Mucosa of descending colon (tissue), 3 donors: ENCODE measurements at regions not wholly inside any gene's neighbourhood (a gene's known extent, or its start where the extent isn't known, plus 50 kb on each side); places are given as distances from the start of the nearest gene placed in this dataset.

Source experiments
- ATAC-seq: fragments of 200-7000 bp; cut with Tn5 transposase; one replicate; pipeline ENCODE4 v1.9.1; 2020; ENCODE audit warnings: mild to moderate bottlenecking, moderate library complexity
- DNase-seq, 3 donors: peaks; one replicate each; pipeline ENCODE4 v3.0.0-alpha.2; 2020
- H3K36me3 ChIP-seq: fragments of 200-600 bp; one replicate; pipeline ENCODE4 v1.8.0; 2021; ENCODE audit warnings: low read depth, mild to moderate bottlenecking
- H3K4me1 ChIP-seq: fragments of 200-600 bp; one replicate; pipeline ENCODE4 v1.8.0; 2021; ENCODE audit warnings: low read depth, mild to moderate bottlenecking
- H3K4me3 ChIP-seq: fragments of 200-600 bp; one replicate; pipeline ENCODE4 v1.8.0; 2021; ENCODE audit warnings: mild to moderate bottlenecking
- H3K9me3 ChIP-seq: fragments of 200-600 bp; one replicate; pipeline ENCODE4 v1.8.0; 2021; ENCODE audit warnings: mild to moderate bottlenecking
- intact Hi-C, 2 donors: fragments of 100-400 bp; cut with DNase I in 1 of 2; cut with micrococcal nuclease in 1 of 2; formaldehyde crosslinking; loops; one replicate each; pipeline versions ENCODE4 v1.11.0 to v1.11.1; 2022; cut with DNase I, micrococcal nuclease
- TF ChIP-seq, protein P1 (sequence below): fragments of 200-600 bp; IDR thresholded peaks from one replicate; pipeline ENCODE4 v1.8.0; 2022; ENCODE audit warnings: antibody characterized with exemption, mild to moderate bottlenecking
- donor health status: DM: no; HTN: no; CAD: no; lungs with moderate emphysema.
- donor health status: DM: no; HTN: no; CAD: no.
- donor health status: DM: no; HTN: yes; CAD: no.

DNA sequence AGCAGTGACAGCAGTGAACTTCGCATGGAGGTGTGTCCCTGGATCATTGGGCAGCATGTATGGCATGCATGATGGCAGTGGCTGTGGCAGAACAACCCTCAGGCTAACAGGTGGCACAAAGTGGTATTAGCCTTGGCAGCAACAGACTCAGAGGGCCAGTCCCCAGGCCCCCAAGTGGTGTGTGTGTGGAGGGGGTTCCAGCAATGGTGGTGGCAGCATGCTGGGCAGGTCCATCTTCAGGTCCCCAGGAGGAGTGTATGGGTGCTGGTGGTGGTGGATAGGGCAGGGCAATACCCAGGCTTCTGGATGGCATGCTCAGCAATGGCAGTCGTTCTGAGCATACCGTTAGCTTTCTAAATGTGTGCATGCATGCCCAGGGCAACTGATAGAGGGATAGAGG lies 923.7 kb downstream of the PDHA2 start:
- intact Hi-C loops = no loop called here
- TF ChIP-seq, protein P1, sequence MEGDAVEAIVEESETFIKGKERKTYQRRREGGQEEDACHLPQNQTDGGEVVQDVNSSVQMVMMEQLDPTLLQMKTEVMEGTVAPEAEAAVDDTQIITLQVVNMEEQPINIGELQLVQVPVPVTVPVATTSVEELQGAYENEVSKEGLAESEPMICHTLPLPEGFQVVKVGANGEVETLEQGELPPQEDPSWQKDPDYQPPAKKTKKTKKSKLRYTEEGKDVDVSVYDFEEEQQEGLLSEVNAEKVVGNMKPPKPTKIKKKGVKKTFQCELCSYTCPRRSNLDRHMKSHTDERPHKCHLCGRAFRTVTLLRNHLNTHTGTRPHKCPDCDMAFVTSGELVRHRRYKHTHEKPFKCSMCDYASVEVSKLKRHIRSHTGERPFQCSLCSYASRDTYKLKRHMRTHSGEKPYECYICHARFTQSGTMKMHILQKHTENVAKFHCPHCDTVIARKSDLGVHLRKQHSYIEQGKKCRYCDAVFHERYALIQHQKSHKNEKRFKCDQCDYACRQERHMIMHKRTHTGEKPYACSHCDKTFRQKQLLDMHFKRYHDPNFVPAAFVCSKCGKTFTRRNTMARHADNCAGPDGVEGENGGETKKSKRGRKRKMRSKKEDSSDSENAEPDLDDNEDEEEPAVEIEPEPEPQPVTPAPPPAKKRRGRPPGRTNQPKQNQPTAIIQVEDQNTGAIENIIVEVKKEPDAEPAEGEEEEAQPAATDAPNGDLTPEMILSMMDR = no peak
- H3K4me1 ChIP-seq = no peaks in the 10 kb centered on the region

DNA sequence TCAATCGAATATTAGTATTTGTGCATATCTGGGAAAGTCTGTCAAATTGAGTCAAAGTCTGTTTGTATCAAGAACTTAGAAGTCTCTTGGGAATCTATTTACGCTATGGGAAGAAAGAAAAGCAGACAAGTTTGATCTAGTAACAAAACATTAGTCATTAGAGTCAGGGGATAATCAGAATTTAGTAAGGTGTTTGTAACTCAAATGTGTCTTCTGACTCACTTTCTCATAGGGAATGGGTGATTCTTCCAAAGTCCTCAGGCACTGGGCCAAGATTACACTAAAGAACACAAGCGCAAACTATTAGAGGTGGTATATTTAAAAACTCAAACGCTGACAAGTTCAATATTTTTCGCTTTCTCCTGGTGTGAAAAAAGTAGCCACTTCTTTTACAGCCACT lies 926.5 kb downstream of the PDHA2 start:
- TF ChIP-seq, protein P1 = no peak
- no peaks in the 10 kb centered on the region for H3K4me1 ChIP-seq
- H3K36me3 ChIP-seq = no peaks in the 10 kb centered on the region
- H3K4me3 ChIP-seq = no peak overlapping the region
- intact Hi-C loops = no loop called here
- ATAC-seq (no peak), DNase-seq (no peak)
- no peaks in the 10 kb centered on the region for H3K9me3 ChIP-seq

More for the DNA sequence above, 923.7 kb downstream of the PDHA2 start:
- no peak for ATAC-seq
- H3K4me3 ChIP-seq = no peak overlapping the region
- DNase-seq = no peak
- H3K9me3 ChIP-seq = no peaks in the 10 kb centered on the region
- no peaks in the 10 kb centered on the region for H3K36me3 ChIP-seq

DNA sequence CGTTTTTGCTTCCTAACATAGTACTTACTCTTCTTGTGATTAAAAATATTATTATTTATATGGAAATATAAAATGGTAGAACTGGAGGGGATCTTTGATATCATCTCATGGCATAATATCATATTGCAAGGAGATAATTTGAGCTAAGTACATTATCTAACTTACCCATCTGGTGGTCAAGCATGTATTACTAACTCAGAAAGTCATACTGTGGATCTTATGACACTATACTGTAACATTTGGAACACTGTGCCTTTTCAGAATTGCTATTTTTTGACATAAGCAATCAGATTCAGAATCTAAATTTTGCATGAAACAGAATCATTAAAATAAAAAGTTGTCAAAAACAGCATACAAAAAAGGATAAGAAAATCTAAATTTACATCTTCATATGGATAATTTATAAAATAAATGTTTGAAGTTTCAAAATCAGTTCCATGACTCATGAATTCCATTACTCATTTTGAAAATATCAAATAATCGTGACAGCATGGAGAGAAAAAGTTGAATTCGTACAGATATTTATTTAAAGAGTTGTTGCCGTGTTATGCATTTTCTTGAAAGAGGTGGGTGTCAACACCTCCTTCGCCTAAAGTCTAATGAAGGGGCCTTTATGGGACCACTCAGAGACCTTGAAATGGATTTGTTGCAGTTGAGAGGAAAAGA lies 928.1 kb downstream of the PDHA2 start:
- intact Hi-C loops = no loop called here
- Histone ChIP-seq H3K4me3 (no peak overlapping the region), H3K36me3 (no peaks in the 10 kb centered on the region), H3K9me3 (no peaks in the 10 kb centered on the region), H3K4me1 (no peaks in the 10 kb centered on the region)
- TF ChIP-seq, protein P1 = no peak
- no peak for DNase-seq
- no peak for ATAC-seq

DNA sequence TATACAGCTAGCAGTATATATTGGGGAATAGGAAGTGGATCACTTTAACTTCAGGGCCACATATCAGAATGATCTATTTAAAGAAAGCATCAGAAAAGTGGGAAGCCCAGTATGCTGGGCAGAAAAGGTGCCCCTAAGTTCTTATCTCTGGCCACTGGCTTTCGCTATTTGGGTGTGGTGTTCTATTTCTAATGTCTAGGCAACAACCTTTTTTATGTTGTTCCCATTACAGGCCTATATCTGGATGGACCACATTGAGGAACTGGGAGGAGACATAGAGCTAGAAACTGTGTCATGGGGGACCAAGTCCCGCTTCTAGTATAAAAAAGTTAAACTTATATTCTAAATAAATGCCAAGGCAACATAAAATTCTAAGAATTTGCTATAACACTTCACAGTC lies 935.6 kb downstream of the PDHA2 start:
- Histone ChIP-seq H3K4me3 (no peak overlapping the region), H3K4me1 (no peaks in the 10 kb centered on the region), H3K36me3 (no peaks in the 10 kb centered on the region), H3K9me3 (no peaks in the 10 kb centered on the region)
- TF ChIP-seq, protein P1 = no peak
- no peak for ATAC-seq
- intact Hi-C loops = no loop called here
- DNase-seq = no peak

DNA sequence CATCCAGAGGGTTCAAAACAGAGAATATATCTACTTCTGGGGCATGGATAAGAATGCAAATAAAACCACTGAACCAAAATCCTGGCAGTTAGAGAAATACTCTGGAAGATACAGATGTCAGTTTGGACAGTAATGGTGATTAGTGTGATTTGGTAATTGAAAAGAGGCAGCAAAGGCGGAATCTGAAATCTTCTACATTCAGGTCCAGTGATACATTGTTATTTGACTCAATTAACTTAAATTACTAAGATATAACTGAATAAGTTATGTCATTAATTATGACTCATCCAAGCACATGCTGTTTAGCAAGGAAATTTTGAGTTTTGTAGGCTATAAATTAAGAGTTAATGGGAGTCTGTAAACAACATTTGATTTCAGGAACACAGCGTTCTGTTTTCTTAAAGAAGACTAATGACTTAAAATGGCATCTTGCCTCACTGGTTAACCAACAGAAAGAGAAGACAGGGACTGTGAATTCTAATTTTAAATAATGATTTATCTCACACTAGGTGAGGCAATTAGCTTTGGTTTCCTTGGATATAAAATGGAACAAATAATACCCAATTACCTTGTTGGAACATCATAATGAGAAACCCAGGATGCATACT lies 937.1 kb downstream of the PDHA2 start:
- intact Hi-C loops = no loop called here
- no peak overlapping the region for H3K4me3 ChIP-seq
- H3K36me3 ChIP-seq = no peaks in the 10 kb centered on the region
- no peaks in the 10 kb centered on the region for H3K9me3 ChIP-seq
- no peak for ATAC-seq
- TF ChIP-seq, protein P1 = no peak
- no peaks in the 10 kb centered on the region for H3K4me1 ChIP-seq
- no peak for DNase-seq
